ENCODE measurements at regions not wholly inside any gene's neighbourhood (a gene's known extent, or its start where the extent isn't known, plus 50 kb on each side); places are given as distances from the start of the nearest gene placed in this dataset.
A peak's percentile ranks its signal among the peaks of the same experiment; 100 is the strongest.
"Not testable (repeated sequence)": the region's sequence is repeated elsewhere in the genome, so short reads cannot be mapped to it uniquely, and the experiment has no call there.

GRCh38 chr22:44570476-44571445, 72.7 kb upstream of the RTL6 start:
- TF ChIP-seq POLR2A (IDR thresholded peaks at IDR 0.05): no peak
- TF ChIP-seq, protein P1, sequence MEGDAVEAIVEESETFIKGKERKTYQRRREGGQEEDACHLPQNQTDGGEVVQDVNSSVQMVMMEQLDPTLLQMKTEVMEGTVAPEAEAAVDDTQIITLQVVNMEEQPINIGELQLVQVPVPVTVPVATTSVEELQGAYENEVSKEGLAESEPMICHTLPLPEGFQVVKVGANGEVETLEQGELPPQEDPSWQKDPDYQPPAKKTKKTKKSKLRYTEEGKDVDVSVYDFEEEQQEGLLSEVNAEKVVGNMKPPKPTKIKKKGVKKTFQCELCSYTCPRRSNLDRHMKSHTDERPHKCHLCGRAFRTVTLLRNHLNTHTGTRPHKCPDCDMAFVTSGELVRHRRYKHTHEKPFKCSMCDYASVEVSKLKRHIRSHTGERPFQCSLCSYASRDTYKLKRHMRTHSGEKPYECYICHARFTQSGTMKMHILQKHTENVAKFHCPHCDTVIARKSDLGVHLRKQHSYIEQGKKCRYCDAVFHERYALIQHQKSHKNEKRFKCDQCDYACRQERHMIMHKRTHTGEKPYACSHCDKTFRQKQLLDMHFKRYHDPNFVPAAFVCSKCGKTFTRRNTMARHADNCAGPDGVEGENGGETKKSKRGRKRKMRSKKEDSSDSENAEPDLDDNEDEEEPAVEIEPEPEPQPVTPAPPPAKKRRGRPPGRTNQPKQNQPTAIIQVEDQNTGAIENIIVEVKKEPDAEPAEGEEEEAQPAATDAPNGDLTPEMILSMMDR (IDR thresholded peaks at IDR 0.05): no peak
- no peak for DNase-seq
- 70 to 75% methylated on average over 16 to 18 of the region's 18 CpGs for WGBS, 2 donors
- no peaks in the 10 kb centered on the region for H3K9me3 ChIP-seq
- H3K27me3 ChIP-seq: no peaks in the 10 kb centered on the region
- H3K27ac ChIP-seq: no peak overlapping the region
- H3K4me3 ChIP-seq (replicated peaks in 1 of 3): no peak overlapping the region
- intact Hi-C loops (cut with DNase I): no loop called here
- H3K4me1 ChIP-seq: no peaks in the 10 kb centered on the region
- no peaks in the 10 kb centered on the region for H3K36me3 ChIP-seq

DNA sequence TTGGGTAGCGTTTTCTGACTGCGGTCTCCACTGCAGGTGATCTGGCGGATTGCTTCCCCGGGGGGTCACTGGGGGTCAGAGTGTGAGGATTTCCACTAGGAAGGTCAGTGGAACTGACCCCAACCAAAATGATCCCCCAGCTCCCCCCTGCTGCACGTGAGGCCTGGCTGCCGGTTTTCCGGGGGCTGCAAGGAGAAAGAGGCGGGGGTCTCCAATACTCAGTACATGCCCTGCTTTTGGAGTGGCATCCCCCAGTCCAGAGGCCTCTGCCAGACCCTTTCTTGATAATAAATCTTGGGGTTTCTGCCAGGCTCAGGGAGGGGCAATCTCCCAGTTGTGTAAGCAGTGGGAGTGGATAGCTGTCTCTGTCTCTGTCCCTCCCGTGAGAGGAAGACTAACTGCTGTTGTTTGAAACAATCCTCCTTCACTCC, 71.5 kb upstream of the RTL6 start:
- intact Hi-C loops (cut with DNase I): loop anchor here (5.0 to 10.0 kb wide), 2 partner anchors 55 to 487 kb away; no protein-coding TSS in a partner anchor
- Histone ChIP-seq H3K4me1 (no peaks in the 10 kb centered on the region), H3K27ac (no peak overlapping the region), H3K4me3 (replicated peaks in 1 of 3) (no peak overlapping the region), H3K27me3 (no peaks in the 10 kb centered on the region), H3K36me3 (no peaks in the 10 kb centered on the region), H3K9me3 (no peaks in the 10 kb centered on the region)
- WGBS, 2 donors: 93% methylated on average over 9 of the region's 9 CpGs
- TF ChIP-seq, protein P1 (IDR thresholded peaks at IDR 0.05): no peak
- TF ChIP-seq POLR2A (IDR thresholded peaks at IDR 0.05): no peak
- no peak for DNase-seq

DNA sequence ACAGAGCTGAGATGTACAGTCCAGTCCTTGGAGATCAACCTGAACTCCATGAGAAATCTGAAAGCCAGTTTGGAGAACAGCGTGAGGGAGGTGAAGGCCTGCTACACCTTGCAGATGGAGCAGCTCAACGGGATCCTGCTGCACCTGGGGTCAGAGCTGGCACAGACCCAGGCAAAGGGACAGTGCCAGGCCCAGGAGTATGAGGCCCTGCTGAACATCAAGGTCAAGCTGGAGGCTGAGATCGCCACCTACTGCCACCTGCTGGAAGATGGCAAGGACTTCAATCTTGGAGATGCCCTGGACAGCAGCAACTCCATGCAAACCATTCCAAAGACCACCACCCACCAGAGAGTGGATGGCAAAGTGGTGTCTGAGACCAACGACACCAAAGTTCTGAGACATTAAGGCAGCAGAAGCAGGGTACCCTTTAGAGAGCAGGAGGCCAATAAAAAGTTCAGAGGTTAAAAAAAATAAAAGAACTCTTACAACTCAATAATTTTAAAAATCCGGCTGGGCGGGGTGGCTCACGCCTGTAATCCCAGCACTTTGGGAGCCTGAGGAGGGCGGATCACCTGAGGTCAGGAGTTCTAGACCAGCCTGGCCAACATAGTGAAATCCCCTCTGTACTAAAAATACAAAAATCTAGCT, 69.9 kb upstream of the RTL6 start:
- H3K4me1 ChIP-seq: no peaks in the 10 kb centered on the region
- TF ChIP-seq, protein P1 (IDR thresholded peaks at IDR 0.05): peak in 5 of 6 experiments; percentile 15 to 52 (median 29)
- no peak for TF ChIP-seq POLR2A (IDR thresholded peaks at IDR 0.05)
- no peak overlapping the region for H3K27ac ChIP-seq
- WGBS, 2 donors: 63 to 65% methylated on average over 8 of the region's 8 CpGs
- intact Hi-C loops (cut with DNase I): loop anchor here (5.0 to 10.0 kb wide), 2 partner anchors 57 to 486 kb away; no protein-coding TSS in a partner anchor
- no peaks in the 10 kb centered on the region for H3K27me3 ChIP-seq
- no peak overlapping the region for H3K4me3 ChIP-seq (replicated peaks in 1 of 3)
- H3K36me3 ChIP-seq: no peaks in the 10 kb centered on the region
- H3K9me3 ChIP-seq: no peaks in the 10 kb centered on the region
- peak; percentile 49 to 51 for DNase-seq

- H3K4me1 ChIP-seq; H3K27ac ChIP-seq; H3K9me3 ChIP-seq; H3K4me3 ChIP-seq (replicated peaks in 1 of 3); H3K27me3 ChIP-seq; H3K36me3 ChIP-seq; DNase-seq: not testable (repeated sequence)
- intact Hi-C loops (cut with DNase I): loop anchor here (5.0 to 10.0 kb wide), 2 partner anchors 57 to 485 kb away; no protein-coding TSS in a partner anchor
- WGBS, 2 donors: 89 to 90% methylated on average over 8 of the region's 8 CpGs
These were observed 69.4 kb upstream of the RTL6 start for GRCh38 chr22:44567378-44567841.

DNA sequence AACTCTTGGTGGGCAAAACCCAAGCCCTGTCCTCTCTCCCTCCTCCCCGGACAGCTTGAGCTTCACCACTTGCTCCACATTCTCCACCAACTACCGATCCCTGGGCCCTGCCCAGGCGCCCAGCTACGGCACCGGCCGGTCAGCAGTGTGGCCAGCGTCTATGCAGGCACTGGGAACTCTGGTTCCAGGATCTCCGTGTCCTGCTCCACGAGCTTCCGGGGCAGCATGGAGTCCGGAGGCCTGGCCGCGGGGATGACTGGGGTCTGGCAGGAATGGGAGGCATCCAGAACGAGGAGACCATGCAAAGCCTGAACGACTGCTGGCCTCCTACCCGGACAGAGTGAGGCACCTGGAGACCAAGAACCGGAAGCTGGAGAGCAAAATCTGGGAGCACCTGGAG, 68.9 kb upstream of the RTL6 start:
- Histone ChIP-seq H3K27ac (no peak overlapping the region), H3K9me3 (no peaks in the 10 kb centered on the region), H3K27me3 (no peaks in the 10 kb centered on the region), H3K36me3 (no peaks in the 10 kb centered on the region), H3K4me3 (replicated peaks in 1 of 3) (no peak overlapping the region), H3K4me1 (no peaks in the 10 kb centered on the region)
- DNase-seq: no peak
- 89 to 93% methylated on average over 16 to 17 of the region's 17 CpGs for WGBS, 2 donors
- intact Hi-C loops (cut with DNase I): loop anchor here (5.0 to 10.0 kb wide), 2 partner anchors 58 to 485 kb away; no protein-coding TSS in a partner anchor
- TF ChIP-seq, protein P1 (IDR thresholded peaks at IDR 0.05): no peak
- no peak for TF ChIP-seq POLR2A (IDR thresholded peaks at IDR 0.05)

GRCh38 chr22:44562651-44563050, 64.6 kb upstream of the RTL6 start:
- not testable (repeated sequence) for H3K4me3 ChIP-seq (replicated peaks in 1 of 3); H3K9me3 ChIP-seq; H3K36me3 ChIP-seq; H3K27me3 ChIP-seq; H3K4me1 ChIP-seq; H3K27ac ChIP-seq; DNase-seq
- 91 to 92% methylated on average over 7 of the region's 7 CpGs for WGBS, 2 donors
- intact Hi-C loops (cut with DNase I): loop anchor here (10.0 kb wide), 1 partner anchor 62 kb away; no protein-coding TSS in a partner anchor
